Tibial nerve (tissue), 4 donors: ENCODE measurements at regions not wholly inside any gene's neighbourhood (a gene's known extent, or its start where the extent isn't known, plus 50 kb on each side); places are given as distances from the start of the nearest gene placed in this dataset.

Source experiments
- DNase-seq, 2 donors: peaks; one replicate each; pipeline ENCODE4 v3.0.0-alpha.2; 2019; ENCODE audit warnings: low spot score in 2 of 2
- H3K27ac ChIP-seq, 4 donors: fragments of 200-600 bp; sonication (generic) in 3 of 4; one replicate each; pipeline ENCODE4 v1.5.1; 2017 to 2019; ENCODE audit warnings: mild to moderate bottlenecking in 1 of 4
- H3K27me3 ChIP-seq, 2 donors: fragments of 200-600 bp; sonication (generic) in 1 of 2; one replicate each; pipeline versions ENCODE4 v1.5.1 to v1.6.0; 2017 to 2019
- H3K36me3 ChIP-seq, 3 donors: fragments of 200-600 bp; sonication (generic); one replicate each; pipeline ENCODE4 v1.5.1; 2018 to 2019
- H3K4me1 ChIP-seq, 4 donors: fragments of 200-600 bp; sonication (generic) in 3 of 4; one replicate each; pipeline ENCODE4 v1.5.1; 2017 to 2019
- H3K4me3 ChIP-seq, 4 donors: fragments of 200-600 bp; sonication (generic) in 3 of 4; one replicate each; pipeline ENCODE4 v1.5.1; 2017 to 2019; ENCODE audit warnings: mild to moderate bottlenecking in 1 of 4, moderate library complexity in 1 of 4
- H3K9me3 ChIP-seq, 4 donors: fragments of 200-600 bp; sonication (generic) in 3 of 4; one replicate each; pipeline ENCODE4 v1.5.1; 2017 to 2019
- CTCF ChIP-seq, 5 experiments: fragments of 200-600 bp in 3 of 5; fragments of 450-650 bp in 2 of 5; sonication (generic) in 3 of 5; IDR thresholded peaks; one replicate each; pipeline ENCODE4 v1.5.1; 2016 to 2019; ENCODE audit warnings: antibody characterized with exemption in 5 of 5, mild to moderate bottlenecking in 3 of 5, moderate library complexity in 2 of 5
- EP300 ChIP-seq, 2 donors: sonication (generic); formaldehyde crosslinking; IDR thresholded peaks; one replicate each; pipeline ENCODE4 v1.6.1; 2017; ENCODE audit warnings: antibody characterized with exemption in 2 of 2, mild to moderate bottlenecking in 1 of 2
- POLR2A ChIP-seq, 2 donors: fragments of 450-650 bp; IDR thresholded peaks; one replicate each; pipeline ENCODE4 v1.6.1; 2017; ENCODE audit warnings: antibody characterized with exemption in 2 of 2, mild to moderate bottlenecking in 2 of 2, moderate library complexity in 2 of 2
- WGBS, 2 donors: methylation state at CpG; one replicate each; pipeline ENCODE4 v1.1.5; 2018; 5-methylcytosine and 5-hydroxymethylcytosine counted together

- no peak overlapping the region for H3K4me3 ChIP-seq
- H3K27ac ChIP-seq: peak overlapping the region; percentile 0 to 78 (median 48)
- peak; percentile 69 to 79 for DNase-seq
These were observed 201.0 kb upstream of the DIO3 start for GRCh38 chr14:101360054-101360911.

GRCh38 chr14:101361044-101361443, 200.3 kb upstream of the DIO3 start:
- Histone ChIP-seq H3K27me3 (no peaks in the 10 kb centered on the region), H3K4me3 (no peak overlapping the region), H3K9me3 (peaks cover 0 to 25% (median 0%) of the 10 kb centered on the region in 4 donors), H3K27ac (peak overlapping the region in 3 of 4 donors; percentile 28 to 78 (median 33)), H3K36me3 (no peaks in the 10 kb centered on the region), H3K4me1 (peaks cover 0 to 48% (median 7%) of the 10 kb centered on the region in 4 donors)
- WGBS, 2 donors: 71 to 77% methylated on average over 16 of the region's 16 CpGs
- no peak for DNase-seq
- TF ChIP-seq CTCF (IDR thresholded peaks at IDR 0.05) (no peak), EP300 (IDR thresholded peaks at IDR 0.05) (no peak)

More at GRCh38 chr14:101360054-101360911, 201.0 kb upstream of the DIO3 start:
- WGBS, 2 donors: 36 to 40% methylated on average over 21 of the region's 21 CpGs
- TF ChIP-seq EP300 (IDR thresholded peaks at IDR 0.05): peak in 1 of 2 donors; percentile 56
- no peak for TF ChIP-seq POLR2A (IDR thresholded peaks at IDR 0.05)
- TF ChIP-seq CTCF (IDR thresholded peaks at IDR 0.05): no peak
- Histone ChIP-seq H3K27me3 (no peaks in the 10 kb centered on the region), H3K36me3 (no peaks in the 10 kb centered on the region), H3K9me3 (peaks cover 0 to 28% (median 0%) of the 10 kb centered on the region in 4 donors), H3K4me1 (peaks cover 0 to 41% (median 4%) of the 10 kb centered on the region in 4 donors)

- peaks cover 0 to 18% (median 0%) of the 10 kb centered on the region in 4 donors for H3K9me3 ChIP-seq
- H3K4me1 ChIP-seq: peaks cover 0 to 48% (median 7%) of the 10 kb centered on the region in 4 donors
- H3K27me3 ChIP-seq: no peaks in the 10 kb centered on the region
- WGBS, 2 donors: 88 to 89% methylated on average over 20 of the region's 20 CpGs
- TF ChIP-seq CTCF (IDR thresholded peaks at IDR 0.05) (no peak), POLR2A (IDR thresholded peaks at IDR 0.05) (no peak), EP300 (IDR thresholded peaks at IDR 0.05) (no peak)
- peak overlapping the region in 2 of 4 donors; percentile 33 to 78 for H3K27ac ChIP-seq
- H3K4me3 ChIP-seq: no peak overlapping the region
- no peaks in the 10 kb centered on the region for H3K36me3 ChIP-seq
- DNase-seq: no peak
These were observed 199.6 kb upstream of the DIO3 start for GRCh38 chr14:101361451-101362433.

GRCh38 chr14:101362529-101363260, 198.6 kb upstream of the DIO3 start:
- TF ChIP-seq EP300 (IDR thresholded peaks at IDR 0.05) (no peak), POLR2A (IDR thresholded peaks at IDR 0.05) (no peak), CTCF (IDR thresholded peaks at IDR 0.05) (no peak)
- DNase-seq: no peak
- Histone ChIP-seq H3K27ac (peak overlapping the region in 2 of 4 donors; percentile 62 to 84), H3K36me3 (no peaks in the 10 kb centered on the region), H3K4me3 (no peak overlapping the region), H3K27me3 (no peaks in the 10 kb centered on the region), H3K9me3 (peaks cover 0 to 9% (median 0%) of the 10 kb centered on the region in 4 donors), H3K4me1 (peaks cover 0 to 48% (median 7%) of the 10 kb centered on the region in 4 donors)
- 86 to 88% methylated on average over 17 of the region's 17 CpGs for WGBS, 2 donors
